HG03571 (cell line): ENCODE measurements at regions not wholly inside any gene's neighbourhood (a gene's known extent, or its start where the extent isn't known, plus 50 kb on each side); places are given as distances from the start of the nearest gene placed in this dataset.
A peak's percentile ranks its signal among the peaks of the same experiment; 100 is the strongest.
"Not testable (repeated sequence)": the region's sequence is repeated elsewhere in the genome, so short reads cannot be mapped to it uniquely, and the experiment has no call there.

Experiments used
- ATAC-seq: cut with Tn5 transposase; IDR thresholded peaks from one replicate; pipeline ENCODE4 v1.9.1; 2021; ENCODE audit not compliant: unreplicated experiment

GRCh38 chr9:41075671-41076070 lies 52.8 kb downstream of the FOXD4L6 start:
- not testable (repeated sequence) for ATAC-seq

GRCh38 chr9:41074356-41074942 lies 54.0 kb downstream of the FOXD4L6 start:
- ATAC-seq = peak; percentile 82

- ATAC-seq = not testable (repeated sequence)
Observed at GRCh38 chr9:41073471-41074243, 54.8 kb downstream of the FOXD4L6 start.

- peak; percentile 75 for ATAC-seq
Observed at GRCh38 chr9:41064125-41064795, 64.2 kb downstream of the FOXD4L6 start.

GRCh38 chr9:41063243-41063642 lies 65.2 kb downstream of the FOXD4L6 start:
- not testable (repeated sequence) for ATAC-seq

GRCh38 chr9:41059603-41060002 lies 68.9 kb downstream of the FOXD4L6 start:
- ATAC-seq = not testable (repeated sequence)

- ATAC-seq = peak; percentile 89
Observed at GRCh38 chr9:41053666-41054363, 74.7 kb downstream of the FOXD4L6 start.

GRCh38 chr9:41048672-41049071 lies 79.8 kb downstream of the FOXD4L6 start:
- ATAC-seq = not testable (repeated sequence)

GRCh38 chr9:41047792-41048191 lies 80.7 kb downstream of the FOXD4L6 start:
- ATAC-seq = not testable (repeated sequence)

GRCh38 chr9:41044930-41045329 lies 83.6 kb downstream of the FOXD4L6 start:
- ATAC-seq = not testable (repeated sequence)

- ATAC-seq = not testable (repeated sequence)
Observed at GRCh38 chr9:41043433-41043832, 85.0 kb downstream of the FOXD4L6 start.

GRCh38 chr9:41042111-41042510 lies 86.4 kb downstream of the FOXD4L6 start:
- not testable (repeated sequence) for ATAC-seq

- not testable (repeated sequence) for ATAC-seq
Observed at GRCh38 chr9:41040705-41041342, 87.7 kb downstream of the FOXD4L6 start.

- ATAC-seq = not testable (repeated sequence)
Observed at GRCh38 chr9:41035276-41035675, 93.2 kb downstream of the FOXD4L6 start.

- not testable (repeated sequence) for ATAC-seq
Observed at GRCh38 chr9:41034699-41035197, 93.7 kb downstream of the FOXD4L6 start.

GRCh38 chr9:41033877-41034276 lies 94.6 kb downstream of the FOXD4L6 start:
- not testable (repeated sequence) for ATAC-seq

GRCh38 chr9:41033360-41033759 lies 95.1 kb downstream of the FOXD4L6 start:
- not testable (repeated sequence) for ATAC-seq

GRCh38 chr9:41026912-41027676 lies 101.4 kb downstream of the FOXD4L6 start:
- not testable (repeated sequence) for ATAC-seq

- ATAC-seq = not testable (repeated sequence)
Observed at GRCh38 chr9:41022365-41022764, 106.1 kb downstream of the FOXD4L6 start.
